SU-DHL-6 (cell line): ENCODE measurements at regions not wholly inside any gene's neighbourhood (a gene's known extent, or its start where the extent isn't known, plus 50 kb on each side); places are given as distances from the start of the nearest gene placed in this dataset.

Experiments used
- H2AFZ ChIP-seq: fragments of 200-600 bp; sonication (generic); 2 replicates; pipeline ENCODE4 v1.6.1; 2014; ENCODE audit warnings: low read depth, mild to moderate bottlenecking, moderate library complexity, mixed read lengths, antibody characterized with exemption, low read length; ENCODE audit not compliant: severe bottlenecking
- H3F3A ChIP-seq: fragments of 200-600 bp; shearing (Covaris generic); 2 replicates; pipeline ENCODE4 v1.6.0; 2016; ENCODE audit warnings: antibody characterized with exemption, mild to moderate bottlenecking; ENCODE audit not compliant: insufficient read depth
- H3K27ac ChIP-seq: fragments of 200-600 bp; sonication (generic); 2 replicates; pipeline ENCODE4 v1.5.1; 2016; ENCODE audit warnings: low read depth, mild to moderate bottlenecking, low read length, moderate library complexity, mixed read lengths
- H3K27me3 ChIP-seq: fragments of 200-600 bp; sonication (generic), shearing (Covaris generic); 2 replicates; pipeline ENCODE4 v1.6.0; 2014; ENCODE audit warnings: mild to moderate bottlenecking, low read length
- H3K36me3 ChIP-seq: fragments of 200-600 bp; sonication (generic); 2 replicates; pipeline ENCODE4 v1.6.1; 2014; ENCODE audit warnings: mild to moderate bottlenecking, low read length, mixed read lengths
- H3K4me2 ChIP-seq: fragments of 300-600, 200-600 bp; shearing (Covaris generic), sonication (generic); 2 replicates; pipeline ENCODE4 v1.6.0; 2014; ENCODE audit warnings: low read length, low read depth, mild to moderate bottlenecking; ENCODE audit not compliant: poor library complexity, severe bottlenecking
- H3K4me3 ChIP-seq: fragments of 200-600 bp; sonication (generic); 2 replicates; pipeline ENCODE4 v1.5.1; 2014; ENCODE audit warnings: antibody characterized with exemption, low read length, mild to moderate bottlenecking, mixed read lengths; ENCODE audit not compliant: insufficient read depth, poor library complexity, severe bottlenecking
- H3K79me2 ChIP-seq: fragments of 200-600 bp; sonication (generic); 2 replicates; pipeline ENCODE4 v1.6.1; 2014; ENCODE audit warnings: mild to moderate bottlenecking, low read length, moderate library complexity; ENCODE audit not compliant: insufficient read depth
- H3K9ac ChIP-seq: fragments of 200-600 bp; sonication (generic); 2 replicates; pipeline ENCODE4 v1.7.0; 2014; ENCODE audit warnings: mild to moderate bottlenecking, low read length
- H3K9me2 ChIP-seq: fragments of 200-600 bp; sonication (generic); replicated peaks from 2 replicates; pipeline ENCODE4 v1.6.1; 2014; ENCODE audit warnings: low read length; ENCODE audit not compliant: insufficient read depth
- H3K9me3 ChIP-seq: fragments of 200-600 bp; sonication (generic); 2 replicates; pipeline ENCODE4 v1.6.1; 2014; ENCODE audit warnings: low read length, mixed read lengths; ENCODE audit not compliant: insufficient read depth
- H4K20me1 ChIP-seq: fragments of 200-600 bp; sonication (generic); 2 replicates; pipeline ENCODE4 v1.6.1; 2014; ENCODE audit warnings: low read depth, mild to moderate bottlenecking, antibody characterized with exemption, low read length, moderate library complexity, mixed read lengths
- CTCF ChIP-seq: fragments of 200-600 bp; sonication (generic); IDR thresholded peaks from one replicate; pipeline ENCODE4 v1.5.1; 2017; ENCODE audit warnings: antibody characterized with exemption, mild to moderate bottlenecking, low read length, moderate library complexity; ENCODE audit not compliant: insufficient read depth, poor library complexity, severe bottlenecking
- EZH2phosphoT487 ChIP-seq: fragments of 200-600 bp; sonication (generic), shearing (Covaris generic); conservative IDR thresholded peaks from 2 replicates; pipeline ENCODE4 v1.6.1; 2018; ENCODE audit warnings: mild to moderate bottlenecking, antibody characterized with exemption, low read length, moderate library complexity, mixed read lengths

- Histone ChIP-seq H3F3A (no peaks in the 10 kb centered on the region), H2AFZ (no peak overlapping the region), H3K4me3 (no peak overlapping the region), H3K79me2 (no peaks in the 10 kb centered on the region), H3K27ac (no peak overlapping the region), H3K9me2 (no peaks in the 10 kb centered on the region), H3K4me2 (no peak overlapping the region), H3K27me3 (no peaks in the 10 kb centered on the region), H4K20me1 (no peaks in the 10 kb centered on the region), H3K9ac (no peak overlapping the region), H3K9me3 (no peaks in the 10 kb centered on the region), H3K36me3 (no peaks in the 10 kb centered on the region)
- TF ChIP-seq CTCF (no peak), EZH2phosphoT487 (no peak)
Measured at GRCh38 chr6:115120391-115120790, 777.6 kb upstream of the HS3ST5 start.

- no peaks in the 10 kb centered on the region for H3K36me3 ChIP-seq
- no peak overlapping the region for H3K9ac ChIP-seq
- H3K4me2 ChIP-seq = no peak overlapping the region
- H3K27ac ChIP-seq = no peak overlapping the region
- H3K4me3 ChIP-seq = no peak overlapping the region
- TF ChIP-seq EZH2phosphoT487 (no peak), CTCF (no peak)
- H2AFZ ChIP-seq = no peak overlapping the region
- no peaks in the 10 kb centered on the region for H3K9me2 ChIP-seq
- H3K9me3 ChIP-seq = no peaks in the 10 kb centered on the region
- no peaks in the 10 kb centered on the region for H4K20me1 ChIP-seq
- no peaks in the 10 kb centered on the region for H3K27me3 ChIP-seq
- H3F3A ChIP-seq = no peaks in the 10 kb centered on the region
- H3K79me2 ChIP-seq = no peaks in the 10 kb centered on the region
Measured at GRCh38 chr6:115091461-115091860, 748.6 kb upstream of the HS3ST5 start.

GRCh38 chr6:115078555-115078954, 735.7 kb upstream of the HS3ST5 start:
- H3K9ac ChIP-seq = no peak overlapping the region
- no peaks in the 10 kb centered on the region for H4K20me1 ChIP-seq
- H3K27ac ChIP-seq = no peak overlapping the region
- no peaks in the 10 kb centered on the region for H3K9me3 ChIP-seq
- no peak for TF ChIP-seq CTCF
- TF ChIP-seq EZH2phosphoT487 = no peak
- no peak overlapping the region for H3K4me2 ChIP-seq
- no peaks in the 10 kb centered on the region for H3K27me3 ChIP-seq
- H3K4me3 ChIP-seq = no peak overlapping the region
- H3K9me2 ChIP-seq = no peaks in the 10 kb centered on the region
- no peaks in the 10 kb centered on the region for H3K79me2 ChIP-seq
- no peaks in the 10 kb centered on the region for H3K36me3 ChIP-seq
- no peak overlapping the region for H2AFZ ChIP-seq
- H3F3A ChIP-seq = no peaks in the 10 kb centered on the region
